Stimulated activated CD4-positive, alpha-beta T cell treated with anti-CD3 and anti-CD28 coated beads, Interleukin-4, amount 100 ng/mL, for 24 hours (primary cell): ENCODE measurements at regions not wholly inside any gene's neighbourhood (a gene's known extent, or its start where the extent isn't known, plus 50 kb on each side); places are given as distances from the start of the nearest gene placed in this dataset.
"Not testable (repeated sequence)": the region's sequence is repeated elsewhere in the genome, so short reads cannot be mapped to it uniquely, and the experiment has no call there.

ENCODE experiments used
- DNase-seq: peaks from one replicate; pipeline ENCODE4 v3.0.0-alpha.2; 2020

- DNase-seq = no peak
Observed at GRCh38 chr11:130526846-130527245, 78.4 kb downstream of the ADAMTS15 start.

GRCh38 chr11:130527636-130528297, 79.3 kb downstream of the ADAMTS15 start:
- no peak for DNase-seq

- no peak for DNase-seq
Observed at GRCh38 chr11:130528298-130529261, 80.1 kb downstream of the ADAMTS15 start.

GRCh38 chr11:130529366-130529765, 80.9 kb downstream of the ADAMTS15 start:
- DNase-seq = no peak

GRCh38 chr11:130531061-130531460, 82.6 kb downstream of the ADAMTS15 start:
- DNase-seq = no peak

GRCh38 chr11:130533113-130533798, 84.8 kb downstream of the ADAMTS15 start:
- no peak for DNase-seq

- DNase-seq = no peak
Observed at GRCh38 chr11:130533871-130534270, 85.4 kb downstream of the ADAMTS15 start.

- no peak for DNase-seq
Observed at GRCh38 chr11:130534551-130534950, 86.1 kb downstream of the ADAMTS15 start.

GRCh38 chr11:130535520-130535919, 87.1 kb downstream of the ADAMTS15 start:
- DNase-seq = no peak

- no peak for DNase-seq
Observed at GRCh38 chr11:130536106-130537040, 87.9 kb downstream of the ADAMTS15 start.

GRCh38 chr11:130539680-130540079, 91.2 kb downstream of the ADAMTS15 start:
- not testable (repeated sequence) for DNase-seq

- DNase-seq = no peak
Observed at GRCh38 chr11:130544266-130544665, 95.8 kb downstream of the ADAMTS15 start.

- DNase-seq = no peak
Observed at GRCh38 chr11:130545449-130546072, 97.1 kb downstream of the ADAMTS15 start.

GRCh38 chr11:130546438-130546837, 98.0 kb downstream of the ADAMTS15 start:
- DNase-seq = no peak

GRCh38 chr11:130546901-130547694, 98.7 kb downstream of the ADAMTS15 start:
- DNase-seq = no peak

GRCh38 chr11:130547761-130548490, 99.5 kb downstream of the ADAMTS15 start:
- no peak for DNase-seq

GRCh38 chr11:130548491-130548833, 100.0 kb downstream of the ADAMTS15 start:
- no peak for DNase-seq

- DNase-seq = no peak
Observed at GRCh38 chr11:130549393-130549999, 101.1 kb downstream of the ADAMTS15 start.

- no peak for DNase-seq
Observed at GRCh38 chr11:130550150-130550549, 101.7 kb downstream of the ADAMTS15 start.

GRCh38 chr11:130550984-130551383, 102.5 kb downstream of the ADAMTS15 start:
- DNase-seq = no peak
